ENCODE measurements at regions not wholly inside any gene's neighbourhood (a gene's known extent, or its start where the extent isn't known, plus 50 kb on each side); places are given as distances from the start of the nearest gene placed in this dataset.
"Not testable (repeated sequence)": the region's sequence is repeated elsewhere in the genome, so short reads cannot be mapped to it uniquely, and the experiment has no call there.

DNA sequence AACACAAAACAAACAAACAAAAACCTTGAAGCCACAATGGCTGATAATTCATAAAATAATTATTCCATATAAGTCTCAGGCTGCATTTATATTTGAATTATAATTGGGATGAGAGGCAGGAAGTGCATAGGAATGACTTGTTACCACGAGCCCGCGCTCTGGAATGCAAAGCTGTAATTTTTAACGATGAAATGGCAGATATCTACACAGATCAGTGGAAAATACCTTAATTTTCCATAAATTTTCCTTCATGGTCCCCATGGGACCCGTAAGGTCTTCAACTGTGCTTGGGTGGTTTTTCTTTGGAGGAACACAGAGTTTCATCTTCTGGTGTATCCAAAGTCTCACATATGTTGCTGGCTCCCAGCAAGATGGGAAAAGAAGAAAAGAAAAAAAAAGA lies 226.8 kb downstream of the SHOX start:
- no peaks in the 10 kb centered on the region for H3K36me3 ChIP-seq (ENCODE audit: control insufficient read depth, insufficient read depth, low read length)
- no CpG with 5 or more reads among the region's 5 CpGs for WGBS (ENCODE audit: insufficient coverage)
- no peak for DNase-seq (ENCODE audit: low read depth in 4 of 6, low spot score in 6 of 6)

DNA sequence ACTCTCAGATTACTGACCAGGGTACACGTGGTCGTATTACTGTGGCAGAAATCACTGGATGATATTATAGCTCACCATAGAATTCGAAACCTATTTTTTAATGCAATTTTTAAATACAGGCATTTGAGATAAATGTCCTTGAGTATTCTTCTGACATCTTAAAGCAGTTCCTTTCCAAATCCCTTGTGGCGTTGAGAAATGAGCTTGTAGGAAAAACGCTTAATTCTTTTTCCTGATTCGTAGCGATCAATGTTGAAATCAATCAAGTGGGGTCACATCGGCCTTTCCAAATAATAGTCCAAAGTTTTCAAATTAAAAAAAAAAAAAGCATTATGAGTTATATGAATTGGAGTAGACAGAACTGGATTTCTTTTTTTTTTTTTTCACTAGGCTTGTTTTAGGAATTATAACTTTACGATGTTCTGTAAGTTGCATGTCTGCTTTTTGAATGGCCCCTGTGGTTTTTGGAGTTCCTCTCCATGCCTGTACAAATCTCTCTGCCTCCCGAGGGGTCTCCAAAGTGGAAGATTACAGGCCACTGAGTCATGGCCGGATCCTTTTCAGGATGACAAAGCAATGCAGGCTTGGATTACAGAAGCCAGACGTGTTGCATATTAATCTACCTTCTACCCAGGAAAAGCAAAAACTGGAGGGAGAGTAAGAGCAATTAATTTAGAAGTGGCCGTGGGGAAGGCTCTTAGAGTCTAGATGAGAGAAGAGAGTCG lies 226.1 kb downstream of the SHOX start:
- no peak overlapping the region for H3K27ac ChIP-seq (ENCODE audit: low read depth, low read length)
- WGBS (ENCODE audit: insufficient coverage), result 51% methylated on average over 2 of the region's 14 CpGs
- peaks cover 2% of the 10 kb centered on the region for H3K9me3 ChIP-seq (ENCODE audit: control insufficient read depth, insufficient read depth, low read length)
- no peaks in the 10 kb centered on the region for H3K36me3 ChIP-seq (ENCODE audit: control insufficient read depth, insufficient read depth, low read length)
- no peak overlapping the region for H3K4me3 ChIP-seq (ENCODE audit: low read depth, low read length)
- H3K27me3 ChIP-seq (ENCODE audit: control insufficient read depth, insufficient read depth, low read length), result no peaks in the 10 kb centered on the region
- H3K4me1 ChIP-seq (ENCODE audit: control insufficient read depth, insufficient read depth, low read length), result no peaks in the 10 kb centered on the region
- DNase-seq (ENCODE audit: low read depth in 4 of 6, low spot score in 6 of 6), result no peak

More for the DNA sequence above, 226.8 kb downstream of the SHOX start:
- no peak overlapping the region for H3K4me3 ChIP-seq (ENCODE audit: low read depth, low read length)
- no peaks in the 10 kb centered on the region for H3K27me3 ChIP-seq (ENCODE audit: control insufficient read depth, insufficient read depth, low read length)
- H3K4me1 ChIP-seq (ENCODE audit: control insufficient read depth, insufficient read depth, low read length), result no peaks in the 10 kb centered on the region
- H3K27ac ChIP-seq (ENCODE audit: low read depth, low read length), result no peak overlapping the region
- peaks cover 2% of the 10 kb centered on the region for H3K9me3 ChIP-seq (ENCODE audit: control insufficient read depth, insufficient read depth, low read length)

- WGBS (ENCODE audit: insufficient coverage), result 50% methylated on average over 2 of the region's 7 CpGs
- no peak for DNase-seq (ENCODE audit: low read depth in 4 of 6, low spot score in 6 of 6)
Measured at GRCh38 chrX:853304-853703, 222.7 kb downstream of the SHOX start.

DNA sequence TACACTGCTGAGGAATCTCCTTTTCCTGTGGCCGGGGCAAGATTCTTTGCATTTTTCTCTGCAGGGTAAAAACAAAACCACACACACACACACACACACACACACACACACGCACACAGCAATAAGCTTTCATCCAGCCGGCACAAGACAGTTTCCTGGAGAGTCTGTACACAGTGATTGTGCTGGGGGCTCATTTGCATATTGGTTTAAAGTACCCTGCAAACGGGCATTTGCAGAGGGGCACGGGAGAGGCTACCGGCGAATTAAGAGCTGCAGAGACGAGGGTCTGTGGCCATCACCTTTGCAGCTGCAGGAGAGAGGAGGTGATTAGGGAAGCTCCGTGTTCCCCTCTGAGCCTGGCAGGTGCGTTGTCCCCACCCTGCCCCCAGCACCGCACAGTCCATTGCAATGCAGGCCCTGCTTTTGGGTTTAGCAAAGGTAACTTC lies 219.9 kb downstream of the SHOX start:
- H3K4me3 ChIP-seq (ENCODE audit: low read depth, low read length), result no peak overlapping the region
- 0% methylated on average over 6 of the region's 11 CpGs for WGBS (ENCODE audit: insufficient coverage)
- no peak overlapping the region for H3K27ac ChIP-seq (ENCODE audit: low read depth, low read length)
- no peaks in the 10 kb centered on the region for H3K9me3 ChIP-seq (ENCODE audit: control insufficient read depth, insufficient read depth, low read length)
- no peaks in the 10 kb centered on the region for H3K36me3 ChIP-seq (ENCODE audit: control insufficient read depth, insufficient read depth, low read length)
- peaks cover 2% of the 10 kb centered on the region for H3K27me3 ChIP-seq (ENCODE audit: control insufficient read depth, insufficient read depth, low read length)
- H3K4me1 ChIP-seq (ENCODE audit: control insufficient read depth, insufficient read depth, low read length), result peaks cover 3% of the 10 kb centered on the region
- DNase-seq (ENCODE audit: low read depth in 4 of 6, low spot score in 6 of 6), result peak in 1 of 6 donors; percentile 42

More at GRCh38 chrX:853304-853703, 222.7 kb downstream of the SHOX start:
- H3K9me3 ChIP-seq (ENCODE audit: control insufficient read depth, insufficient read depth, low read length), result no peaks in the 10 kb centered on the region
- H3K4me1 ChIP-seq (ENCODE audit: control insufficient read depth, insufficient read depth, low read length), result peaks cover 3% of the 10 kb centered on the region
- H3K4me3 ChIP-seq (ENCODE audit: low read depth, low read length), result no peak overlapping the region
- peaks cover 2% of the 10 kb centered on the region for H3K27me3 ChIP-seq (ENCODE audit: control insufficient read depth, insufficient read depth, low read length)
- H3K36me3 ChIP-seq (ENCODE audit: control insufficient read depth, insufficient read depth, low read length), result no peaks in the 10 kb centered on the region
- no peak overlapping the region for H3K27ac ChIP-seq (ENCODE audit: low read depth, low read length)

GRCh38 chrX:848386-848785 lies 217.8 kb downstream of the SHOX start:
- no peak overlapping the region for H3K27ac ChIP-seq (ENCODE audit: low read depth, low read length)
- no peaks in the 10 kb centered on the region for H3K9me3 ChIP-seq (ENCODE audit: control insufficient read depth, insufficient read depth, low read length)
- 46% methylated on average over 4 of the region's 6 CpGs for WGBS (ENCODE audit: insufficient coverage)
- H3K4me3 ChIP-seq (ENCODE audit: low read depth, low read length), result no peak overlapping the region
- no peaks in the 10 kb centered on the region for H3K36me3 ChIP-seq (ENCODE audit: control insufficient read depth, insufficient read depth, low read length)
- DNase-seq (ENCODE audit: low read depth in 4 of 6, low spot score in 6 of 6), result no peak
- peaks cover 2% of the 10 kb centered on the region for H3K27me3 ChIP-seq (ENCODE audit: control insufficient read depth, insufficient read depth, low read length)
- peaks cover 3% of the 10 kb centered on the region for H3K4me1 ChIP-seq (ENCODE audit: control insufficient read depth, insufficient read depth, low read length)

GRCh38 chrX:843306-843705 lies 212.7 kb downstream of the SHOX start:
- Histone ChIP-seq H3K27ac (ENCODE audit: low read depth, low read length) (no peak overlapping the region), H3K9me3 (ENCODE audit: control insufficient read depth, insufficient read depth, low read length) (no peaks in the 10 kb centered on the region), H3K4me1 (ENCODE audit: control insufficient read depth, insufficient read depth, low read length) (no peaks in the 10 kb centered on the region), H3K4me3 (ENCODE audit: low read depth, low read length) (no peak overlapping the region), H3K27me3 (ENCODE audit: control insufficient read depth, insufficient read depth, low read length) (no peaks in the 10 kb centered on the region), H3K36me3 (ENCODE audit: control insufficient read depth, insufficient read depth, low read length) (no peaks in the 10 kb centered on the region)
- 58% methylated on average over 3 of the region's 13 CpGs for WGBS (ENCODE audit: insufficient coverage)
- no peak for DNase-seq (ENCODE audit: low read depth in 4 of 6, low spot score in 6 of 6)

DNA sequence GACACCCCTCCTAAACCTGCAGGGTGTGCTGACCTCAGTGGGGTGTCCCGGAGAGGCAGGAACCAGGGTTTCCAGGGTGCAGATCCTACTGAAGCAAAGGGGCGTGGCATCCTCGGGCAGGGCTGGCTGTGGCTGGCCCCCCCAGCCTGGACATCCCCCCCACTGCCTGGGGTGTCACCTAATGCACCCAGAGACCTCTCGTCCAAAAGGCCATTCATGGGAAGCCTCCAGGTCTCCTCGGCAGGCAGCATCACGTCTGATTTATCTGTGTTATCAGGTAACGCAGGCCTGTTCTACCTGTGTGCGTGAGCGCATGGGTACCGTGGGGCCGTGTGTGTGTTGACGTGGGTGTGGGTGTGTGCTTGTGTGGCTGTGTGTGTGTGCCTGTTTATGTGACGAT lies 210.0 kb downstream of the SHOX start:
- Histone ChIP-seq H3K27me3 (ENCODE audit: control insufficient read depth, insufficient read depth, low read length) (no peaks in the 10 kb centered on the region), H3K4me1 (ENCODE audit: control insufficient read depth, insufficient read depth, low read length) (no peaks in the 10 kb centered on the region), H3K27ac (ENCODE audit: low read depth, low read length) (no peak overlapping the region), H3K4me3 (ENCODE audit: low read depth, low read length) (no peak overlapping the region), H3K36me3 (ENCODE audit: control insufficient read depth, insufficient read depth, low read length) (no peaks in the 10 kb centered on the region), H3K9me3 (ENCODE audit: control insufficient read depth, insufficient read depth, low read length) (peaks cover 3% of the 10 kb centered on the region)
- 92% methylated on average over 13 of the region's 13 CpGs for WGBS (ENCODE audit: insufficient coverage)
- DNase-seq (ENCODE audit: low read depth in 4 of 6, low spot score in 6 of 6), result no peak

- not testable (repeated sequence) for H3K9me3 ChIP-seq (ENCODE audit: control insufficient read depth, insufficient read depth, low read length); H3K27me3 ChIP-seq (ENCODE audit: control insufficient read depth, insufficient read depth, low read length); H3K27ac ChIP-seq (ENCODE audit: low read depth, low read length); H3K36me3 ChIP-seq (ENCODE audit: control insufficient read depth, insufficient read depth, low read length); H3K4me3 ChIP-seq (ENCODE audit: low read depth, low read length); H3K4me1 ChIP-seq (ENCODE audit: control insufficient read depth, insufficient read depth, low read length)
- peak in 1 of 6 donors; percentile 38 for DNase-seq (ENCODE audit: low read depth in 4 of 6, low spot score in 6 of 6)
- 24% methylated on average over 13 of the region's 13 CpGs for WGBS (ENCODE audit: insufficient coverage)
Measured at GRCh38 chrX:838666-839065, 208.1 kb downstream of the SHOX start.

- H3K36me3 ChIP-seq (ENCODE audit: control insufficient read depth, insufficient read depth, low read length); H3K4me1 ChIP-seq (ENCODE audit: control insufficient read depth, insufficient read depth, low read length); H3K27ac ChIP-seq (ENCODE audit: low read depth, low read length); H3K9me3 ChIP-seq (ENCODE audit: control insufficient read depth, insufficient read depth, low read length); DNase-seq (ENCODE audit: low read depth in 4 of 6, low spot score in 6 of 6); H3K27me3 ChIP-seq (ENCODE audit: control insufficient read depth, insufficient read depth, low read length); H3K4me3 ChIP-seq (ENCODE audit: low read depth, low read length): not testable (repeated sequence)
- WGBS (ENCODE audit: insufficient coverage), result no CpG with 5 or more reads among the region's 3 CpGs
Measured at GRCh38 chrX:835857-836256, 205.3 kb downstream of the SHOX start.

DNA sequence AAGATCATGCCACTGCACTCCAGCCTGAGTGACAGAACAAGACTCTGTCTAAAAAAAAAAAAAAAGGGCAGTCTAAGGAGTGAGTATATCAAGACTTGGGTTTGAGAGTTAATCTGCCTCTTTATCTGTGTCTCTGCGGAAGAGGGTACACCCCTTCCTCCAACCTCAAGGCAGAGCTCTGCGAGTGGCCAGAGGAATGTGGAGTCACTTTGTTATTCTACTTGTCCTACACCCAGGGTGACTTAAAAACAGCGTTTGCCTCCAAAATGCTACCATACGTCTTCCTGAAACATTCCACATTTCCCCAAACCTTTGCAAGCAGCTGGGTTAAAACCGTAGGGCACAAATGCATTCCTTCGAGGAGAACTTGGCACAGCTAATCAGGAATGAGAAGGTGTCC lies 199.9 kb downstream of the SHOX start:
- Histone ChIP-seq H3K27ac (ENCODE audit: low read depth, low read length) (no peak overlapping the region), H3K9me3 (ENCODE audit: control insufficient read depth, insufficient read depth, low read length) (no peaks in the 10 kb centered on the region), H3K4me3 (ENCODE audit: low read depth, low read length) (no peak overlapping the region), H3K36me3 (ENCODE audit: control insufficient read depth, insufficient read depth, low read length) (no peaks in the 10 kb centered on the region), H3K4me1 (ENCODE audit: control insufficient read depth, insufficient read depth, low read length) (no peaks in the 10 kb centered on the region), H3K27me3 (ENCODE audit: control insufficient read depth, insufficient read depth, low read length) (no peaks in the 10 kb centered on the region)
- no peak for DNase-seq (ENCODE audit: low read depth in 4 of 6, low spot score in 6 of 6)
- 35% methylated on average over 6 of the region's 6 CpGs for whole genome bisulfite sequencing (ENCODE audit: insufficient coverage)
